MCF 10A (cell line): ENCODE measurements at regions not wholly inside any gene's neighbourhood (a gene's known extent, or its start where the extent isn't known, plus 50 kb on each side); places are given as distances from the start of the nearest gene placed in this dataset.

ENCODE experiments used
- BruUV-seq: library from RNA; stranded (reverse); fragments of 400-500 nt; replicated peaks from 2 replicates; lab custom pipeline; 2021; lab: Mats Ljungman, UMichigan
- CTCF ChIA-PET: fragments of 300-600 bp; sonication (Branson Sonifier 250); formaldehyde crosslinking; extraction: SDS; loops from one replicate; lab custom pipeline; 2021; ENCODE audit warnings: antibody characterized with exemption, inconsistent platforms; lab: Yijun Ruan, JAX
- POLR2A ChIA-PET: fragments of 300-600, 350-650 bp; sonication (Branson Sonifier 250); formaldehyde crosslinking; extraction: SDS; loops from one replicate; lab custom pipeline; 2020; ENCODE audit warnings: antibody characterized with exemption, inconsistent platforms; lab: Yijun Ruan, JAX
- DNase-seq: peaks from one replicate; pipeline ENCODE4 v3.0.0-alpha.2; 2018; ENCODE audit not compliant: unreplicated experiment
- H3K27ac Mint-ChIP-seq: one replicate; pipeline ENCODE4 v1.8.0; 2022; ENCODE audit warnings: mild to moderate bottlenecking, low read depth, mixed read lengths; ENCODE audit not compliant: unreplicated experiment
- H3K27me3 Mint-ChIP-seq: one replicate; pipeline ENCODE4 v1.8.0; 2022; ENCODE audit warnings: mixed read lengths; ENCODE audit not compliant: insufficient read depth, unreplicated experiment
- H3K36me3 Mint-ChIP-seq: one replicate; pipeline ENCODE4 v1.8.0; 2022; ENCODE audit warnings: mild to moderate bottlenecking, moderate library complexity, mixed read lengths; ENCODE audit not compliant: insufficient read depth, unreplicated experiment
- H3K4me1 Mint-ChIP-seq: one replicate; pipeline ENCODE4 v1.8.0; 2022; ENCODE audit warnings: mixed read lengths; ENCODE audit not compliant: insufficient read depth, unreplicated experiment
- H3K4me3 Mint-ChIP-seq: one replicate; pipeline ENCODE4 v1.8.0; 2022; ENCODE audit warnings: mild to moderate bottlenecking, moderate library complexity, mixed read lengths; ENCODE audit not compliant: unreplicated experiment
- H3K9me3 Mint-ChIP-seq: one replicate; pipeline ENCODE4 v1.8.0; 2022; ENCODE audit warnings: mixed read lengths; ENCODE audit not compliant: unreplicated experiment
- intact Hi-C: fragments of 100-400 bp; cut with micrococcal nuclease; formaldehyde crosslinking; loops from 2 replicates; pipeline ENCODE4 v1.14.1; 2022
- TF ChIP-seq, protein P1 (sequence below): fragments of 200-600 bp; IDR thresholded peaks from one replicate; pipeline ENCODE4 v1.8.0; 2022; ENCODE audit warnings: antibody characterized with exemption, mild to moderate bottlenecking; ENCODE audit not compliant: unreplicated experiment

DNA sequence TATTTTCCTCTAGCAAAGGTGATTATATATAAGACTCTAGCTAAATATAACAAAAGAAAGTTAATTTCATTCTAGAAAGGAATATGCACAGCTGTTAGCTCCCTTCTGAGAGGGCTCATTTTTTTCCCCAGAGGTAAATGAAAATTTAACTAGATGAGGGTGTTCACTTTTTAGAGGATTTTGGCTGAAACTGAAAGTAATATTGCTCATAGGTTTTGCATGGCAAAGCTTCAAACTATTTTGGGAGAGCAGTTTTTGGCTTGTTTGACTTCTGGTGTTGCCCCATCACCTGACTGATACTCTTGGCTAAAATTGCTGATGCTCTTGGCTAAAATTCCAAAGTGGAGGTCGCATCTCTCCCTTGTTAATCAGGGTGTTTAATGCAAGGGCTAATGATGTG lies 311.9 kb downstream of the EDEM1 start:
- Mint-ChIP-seq H3K27ac (no peak overlapping the region), H3K27me3 (no peaks in the 10 kb centered on the region), H3K4me1 (peaks cover 4% of the 10 kb centered on the region), H3K4me3 (no peak overlapping the region), H3K36me3 (no peaks in the 10 kb centered on the region), H3K9me3 (no peaks in the 10 kb centered on the region)
- ChIA-PET CTCF (no interaction called here), POLR2A (no interaction called here)
- TF ChIP-seq, protein P1, sequence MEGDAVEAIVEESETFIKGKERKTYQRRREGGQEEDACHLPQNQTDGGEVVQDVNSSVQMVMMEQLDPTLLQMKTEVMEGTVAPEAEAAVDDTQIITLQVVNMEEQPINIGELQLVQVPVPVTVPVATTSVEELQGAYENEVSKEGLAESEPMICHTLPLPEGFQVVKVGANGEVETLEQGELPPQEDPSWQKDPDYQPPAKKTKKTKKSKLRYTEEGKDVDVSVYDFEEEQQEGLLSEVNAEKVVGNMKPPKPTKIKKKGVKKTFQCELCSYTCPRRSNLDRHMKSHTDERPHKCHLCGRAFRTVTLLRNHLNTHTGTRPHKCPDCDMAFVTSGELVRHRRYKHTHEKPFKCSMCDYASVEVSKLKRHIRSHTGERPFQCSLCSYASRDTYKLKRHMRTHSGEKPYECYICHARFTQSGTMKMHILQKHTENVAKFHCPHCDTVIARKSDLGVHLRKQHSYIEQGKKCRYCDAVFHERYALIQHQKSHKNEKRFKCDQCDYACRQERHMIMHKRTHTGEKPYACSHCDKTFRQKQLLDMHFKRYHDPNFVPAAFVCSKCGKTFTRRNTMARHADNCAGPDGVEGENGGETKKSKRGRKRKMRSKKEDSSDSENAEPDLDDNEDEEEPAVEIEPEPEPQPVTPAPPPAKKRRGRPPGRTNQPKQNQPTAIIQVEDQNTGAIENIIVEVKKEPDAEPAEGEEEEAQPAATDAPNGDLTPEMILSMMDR, result no peak
- intact Hi-C loops, result no loop called here
- no TSS peak for BruUV-seq
- no peak for DNase-seq

DNA sequence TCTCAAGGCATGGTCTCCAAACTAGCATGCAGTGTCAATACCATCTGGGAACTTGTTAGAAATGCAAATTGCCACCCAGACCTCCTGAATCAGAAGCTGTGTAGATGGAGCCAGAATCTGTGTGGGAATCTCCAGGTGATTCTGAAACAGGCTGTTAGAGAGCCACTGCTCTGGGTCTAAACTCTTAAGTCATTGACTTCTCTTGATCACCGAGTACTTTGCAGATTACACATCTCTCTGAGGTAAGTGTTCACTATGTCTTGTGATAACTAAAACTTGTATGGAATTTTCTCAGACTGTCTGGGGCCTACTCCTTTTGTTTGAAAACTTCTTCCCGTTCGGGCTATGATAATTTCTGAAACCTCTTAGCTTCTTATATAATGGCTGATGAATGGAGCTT lies 315.6 kb downstream of the EDEM1 start:
- intact Hi-C loops, result no loop called here
- TF ChIP-seq, protein P1, result no peak
- Mint-ChIP-seq H3K4me3 (no peak overlapping the region), H3K9me3 (peaks cover 10% of the 10 kb centered on the region), H3K27ac (no peak overlapping the region), H3K4me1 (no peaks in the 10 kb centered on the region), H3K27me3 (no peaks in the 10 kb centered on the region), H3K36me3 (peaks cover 6% of the 10 kb centered on the region)
- no peak for DNase-seq
- CTCF ChIA-PET, result interaction anchor here (0.5 kb wide), 1 partner anchor 187 kb away, joined by 3 read pairs; no protein-coding TSS in a partner anchor
- BruUV-seq, result no TSS peak
- POLR2A ChIA-PET, result interaction anchor here (0.6 kb wide), 1 partner anchor 1073 kb away, joined by 3 read pairs; no protein-coding TSS in a partner anchor

- H3K4me3 Mint-ChIP-seq, result no peak overlapping the region
- no TSS peak for BruUV-seq
- no peak for DNase-seq
- H3K27ac Mint-ChIP-seq, result no peak overlapping the region
- H3K36me3 Mint-ChIP-seq, result peaks cover 10% of the 10 kb centered on the region
- intact Hi-C loops, result no loop called here
- H3K9me3 Mint-ChIP-seq, result peaks cover 15% of the 10 kb centered on the region
- TF ChIP-seq, protein P1, result no peak
- CTCF ChIA-PET, result interaction anchor here (0.8 kb wide), 1 partner anchor 55 kb away, joined by 3 read pairs; no protein-coding TSS in a partner anchor
- POLR2A ChIA-PET, result no interaction called here
- no peaks in the 10 kb centered on the region for H3K27me3 Mint-ChIP-seq
- no peaks in the 10 kb centered on the region for H3K4me1 Mint-ChIP-seq
Observed at GRCh38 chr3:5504135-5504534, 316.6 kb downstream of the EDEM1 start.

GRCh38 chr3:5505163-5505562 lies 317.7 kb downstream of the EDEM1 start:
- intact Hi-C loops, result no loop called here
- POLR2A ChIA-PET, result no interaction called here
- no TSS peak for BruUV-seq
- Mint-ChIP-seq H3K27ac (no peak overlapping the region), H3K4me3 (no peak overlapping the region), H3K27me3 (no peaks in the 10 kb centered on the region), H3K9me3 (peaks cover 25% of the 10 kb centered on the region), H3K4me1 (no peaks in the 10 kb centered on the region), H3K36me3 (peaks cover 10% of the 10 kb centered on the region)
- no peak for DNase-seq
- TF ChIP-seq, protein P1, result no peak
- CTCF ChIA-PET, result no interaction called here
